Kidney glomerular epithelial cell (primary cell): ENCODE measurements at regions not wholly inside any gene's neighbourhood (a gene's known extent, or its start where the extent isn't known, plus 50 kb on each side); places are given as distances from the start of the nearest gene placed in this dataset.

Experiments used
- DNase-seq: peaks from one replicate; lab custom pipeline; 2025; lab: John Stamatoyannopoulos, UW

GRCh38 chr6:43904311-43905123, 134.5 kb downstream of the VEGFA start:
- DNase-seq: no peak

GRCh38 chr6:43903739-43904290, 133.8 kb downstream of the VEGFA start:
- DNase-seq: no peak

GRCh38 chr6:43901733-43902230, 131.8 kb downstream of the VEGFA start:
- DNase-seq: no peak

- DNase-seq: no peak
Measured at GRCh38 chr6:43900916-43901732, 131.1 kb downstream of the VEGFA start.

- no peak for DNase-seq
Measured at GRCh38 chr6:43900560-43900915, 130.5 kb downstream of the VEGFA start.

- no peak for DNase-seq
Measured at GRCh38 chr6:43899830-43900229, 129.8 kb downstream of the VEGFA start.

DNA sequence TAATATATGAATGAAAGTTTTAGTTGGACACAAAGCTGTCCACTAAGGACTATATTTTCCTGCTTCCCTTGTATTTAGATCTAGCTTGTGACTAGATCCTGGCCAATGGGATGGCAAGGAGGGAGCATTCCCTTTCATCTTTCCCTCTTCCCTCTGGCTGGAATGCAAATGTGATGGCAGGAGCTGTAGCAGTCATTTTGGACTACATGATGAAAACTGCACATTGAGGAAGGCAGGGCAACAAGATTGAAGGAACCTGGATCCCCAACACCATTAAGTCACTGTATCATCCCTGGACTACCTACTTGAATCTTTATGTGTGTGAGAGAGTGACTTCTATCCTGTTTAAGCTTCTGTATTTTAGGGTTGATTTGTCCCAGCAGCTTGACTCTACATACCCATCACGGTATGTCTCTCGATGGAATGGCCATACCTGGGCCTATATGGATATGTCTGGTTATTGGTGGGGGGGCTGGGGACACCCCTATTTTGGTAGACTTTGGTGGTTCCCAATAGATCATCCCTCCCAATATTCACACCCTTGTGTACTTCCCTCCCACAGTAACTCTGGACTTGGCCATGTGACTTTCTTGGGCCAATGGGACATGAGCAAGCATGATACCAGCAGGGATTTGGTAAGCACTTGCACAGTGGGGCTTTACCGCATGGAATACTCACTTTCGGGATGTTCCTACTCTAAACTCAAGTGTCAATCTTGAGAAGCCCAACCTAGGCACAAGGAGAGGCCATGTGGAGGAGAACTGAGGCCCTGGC, 128.5 kb downstream of the VEGFA start:
- DNase-seq: no peak

GRCh38 chr6:43897571-43898302, 127.7 kb downstream of the VEGFA start:
- no peak for DNase-seq

GRCh38 chr6:43896329-43897255, 126.6 kb downstream of the VEGFA start:
- no peak for DNase-seq

GRCh38 chr6:43895656-43896328, 125.8 kb downstream of the VEGFA start:
- no peak for DNase-seq

GRCh38 chr6:43893073-43893472, 123.1 kb downstream of the VEGFA start:
- no peak for DNase-seq

- no peak for DNase-seq
Measured at GRCh38 chr6:43891072-43891870, 121.3 kb downstream of the VEGFA start.

DNA sequence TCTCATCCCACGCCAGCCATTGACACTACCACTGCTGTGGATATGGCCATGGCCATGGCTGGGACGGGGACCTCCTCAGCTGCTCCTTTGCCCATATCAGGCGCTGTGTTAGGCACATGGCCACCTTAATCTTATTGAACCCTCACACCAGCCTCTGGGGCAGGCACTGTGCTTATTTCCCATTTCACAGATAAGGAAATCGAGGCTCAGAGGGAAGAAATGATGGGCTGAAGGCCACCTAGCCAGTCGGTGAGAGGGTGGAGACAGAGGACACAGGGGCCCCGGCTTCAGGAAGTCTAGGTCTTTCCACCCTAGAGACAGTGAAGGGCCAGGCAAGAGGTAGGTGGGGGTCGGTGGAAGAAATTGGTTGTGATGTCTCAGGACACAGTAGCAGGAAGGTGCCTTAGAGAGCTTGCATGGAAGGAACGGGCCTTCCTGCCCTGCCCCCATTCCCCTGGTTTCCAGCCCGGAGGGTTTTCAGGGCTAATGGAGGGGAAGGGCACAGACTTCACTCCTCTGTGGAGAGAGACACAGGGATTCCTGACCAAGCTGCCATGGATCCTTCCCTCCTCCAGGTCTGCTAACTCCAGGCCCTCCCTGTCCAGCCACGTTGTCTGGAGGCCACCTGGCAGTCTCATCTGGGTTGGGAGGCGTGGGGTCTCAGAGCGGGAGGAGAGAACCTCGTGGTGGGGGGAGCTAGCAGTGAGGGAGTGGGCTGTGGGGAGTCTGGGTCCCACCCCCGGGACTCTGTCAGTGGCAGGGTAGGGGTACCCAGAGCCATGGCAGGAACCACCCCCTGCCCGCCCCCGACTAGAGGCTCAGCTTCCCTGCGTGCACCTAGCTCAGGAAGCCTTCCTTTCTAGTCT, 120.4 kb downstream of the VEGFA start:
- DNase-seq: no peak

GRCh38 chr6:43887906-43888683, 118.1 kb downstream of the VEGFA start:
- no peak for DNase-seq

GRCh38 chr6:43887340-43887858, 117.4 kb downstream of the VEGFA start:
- no peak for DNase-seq

- no peak for DNase-seq
Measured at GRCh38 chr6:43886717-43887339, 116.8 kb downstream of the VEGFA start.
